ENCODE measurements at regions not wholly inside any gene's neighbourhood (a gene's known extent, or its start where the extent isn't known, plus 50 kb on each side); places are given as distances from the start of the nearest gene placed in this dataset.

GRCh38 chr6:91487696-91488392, 901.0 kb upstream of the MAP3K7 start:
- DNase-seq: no peak

DNA sequence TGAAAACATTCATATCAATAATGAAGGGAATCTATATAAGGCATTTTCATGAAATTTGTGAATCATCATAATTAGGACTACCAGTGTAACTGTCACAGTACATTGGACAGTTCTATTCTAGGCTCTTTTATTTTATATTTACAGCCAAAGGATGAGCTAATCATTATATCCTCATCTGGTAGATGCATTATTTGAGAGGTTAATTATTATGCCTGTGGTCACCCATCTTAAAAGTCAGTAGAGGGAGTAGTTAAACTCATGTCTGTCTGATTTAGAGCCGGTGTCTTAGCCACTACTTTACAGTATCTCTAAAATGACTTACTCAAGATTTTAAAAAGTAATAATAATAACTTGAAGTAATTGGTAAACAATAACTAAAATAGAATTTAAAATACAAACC, 899.3 kb upstream of the MAP3K7 start:
- no peak for DNase-seq

GRCh38 chr6:91485047-91485446, 898.2 kb upstream of the MAP3K7 start:
- no peak for DNase-seq

DNA sequence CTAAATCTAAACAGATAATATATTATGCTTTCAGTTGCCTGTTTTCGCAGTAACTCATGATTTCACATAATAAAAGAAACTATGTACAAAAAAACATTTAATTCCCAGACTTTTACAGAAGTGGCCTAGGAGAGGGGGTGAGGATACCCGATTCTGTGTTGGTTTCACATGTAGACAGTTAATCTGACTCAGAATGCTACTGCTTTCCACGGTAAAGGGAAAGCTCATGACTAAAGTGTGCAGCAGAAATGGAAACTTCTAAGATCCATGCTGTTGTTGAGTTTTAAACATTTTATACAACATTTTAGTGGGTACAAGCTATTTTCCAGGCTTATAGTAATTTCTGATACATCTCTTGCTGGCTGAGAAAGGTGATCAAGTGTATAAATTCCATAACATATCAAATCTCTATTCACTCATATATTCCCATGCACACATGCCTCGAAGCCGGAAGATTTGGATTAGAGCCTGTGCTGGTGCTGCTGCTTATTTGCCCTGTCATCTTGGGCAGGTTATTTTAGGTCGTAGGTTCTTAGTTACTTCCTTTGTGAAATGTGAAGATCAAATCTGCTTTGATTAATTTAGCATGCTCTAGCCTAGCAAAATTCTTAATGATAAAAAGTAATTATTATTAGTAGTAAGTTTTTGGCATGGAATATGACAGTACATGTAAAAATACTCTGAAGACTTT, 896.7 kb upstream of the MAP3K7 start:
- no peak for DNase-seq

DNA sequence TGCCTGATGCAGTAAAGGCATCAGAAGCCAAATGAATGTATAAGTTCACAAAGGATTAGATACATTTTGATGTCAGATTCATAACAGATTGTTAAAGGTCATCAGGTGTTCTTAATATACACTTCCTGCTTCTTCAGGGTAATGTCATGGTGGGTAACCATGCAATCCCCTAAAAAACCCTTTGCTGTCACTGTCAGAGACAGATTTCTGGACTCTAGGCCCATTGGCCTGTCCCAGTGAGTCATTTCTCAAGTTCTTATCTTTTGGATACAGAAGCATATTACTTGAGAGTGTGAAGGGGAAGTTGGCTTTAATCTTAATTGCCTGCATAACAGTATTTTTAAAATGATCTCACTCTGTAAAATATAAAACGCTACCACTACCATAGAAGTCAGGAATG, 895.6 kb upstream of the MAP3K7 start:
- DNase-seq: no peak

- DNase-seq: peak; percentile 65
These were observed 893.5 kb upstream of the MAP3K7 start for GRCh38 chr6:91480402-91480801.

- no peak for DNase-seq
These were observed 890.8 kb upstream of the MAP3K7 start for GRCh38 chr6:91477688-91478087.

DNA sequence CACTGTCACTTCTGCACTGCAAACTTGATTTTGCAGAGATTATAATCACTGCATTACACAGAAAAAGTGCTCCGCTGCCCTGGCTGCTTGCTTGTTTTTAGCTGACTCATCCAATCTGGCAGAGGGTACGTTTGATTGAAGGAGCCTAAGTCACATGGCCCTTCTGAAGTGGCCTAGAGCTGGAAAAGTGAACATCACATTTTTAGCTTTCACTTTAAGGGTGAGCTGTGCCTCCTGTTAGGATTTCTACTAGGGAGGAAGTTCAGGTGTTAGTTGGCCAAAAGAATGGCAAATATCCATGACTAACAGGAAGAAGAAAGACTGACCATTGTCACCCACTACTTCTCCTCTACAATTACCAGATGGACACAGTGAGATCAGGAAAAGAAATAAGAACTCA, 889.1 kb upstream of the MAP3K7 start:
- DNase-seq: no peak

- DNase-seq: no peak
These were observed 878.5 kb upstream of the MAP3K7 start for GRCh38 chr6:91465393-91465792.

DNA sequence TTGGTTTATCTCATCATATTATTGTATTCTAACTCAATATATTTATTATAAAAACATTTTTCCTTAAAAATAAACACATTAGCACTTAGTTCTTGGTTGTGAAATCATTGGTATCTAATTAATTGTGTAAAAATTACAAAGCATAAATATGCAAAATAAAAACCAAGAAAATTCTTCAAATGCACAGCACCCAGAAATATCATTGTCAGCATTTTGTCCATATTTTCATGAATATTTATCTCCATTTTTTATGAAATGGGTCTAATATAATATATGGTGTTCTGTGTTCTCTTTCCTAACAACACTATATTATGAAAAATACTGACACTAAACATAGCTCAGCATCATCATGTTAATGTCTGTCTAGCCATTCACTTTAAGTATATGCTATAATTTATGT, 877.8 kb upstream of the MAP3K7 start:
- no peak for DNase-seq

- DNase-seq: no peak
These were observed 877.3 kb upstream of the MAP3K7 start for GRCh38 chr6:91464201-91464600.

- no peak for DNase-seq
These were observed 875.4 kb upstream of the MAP3K7 start for GRCh38 chr6:91462241-91462640.

DNA sequence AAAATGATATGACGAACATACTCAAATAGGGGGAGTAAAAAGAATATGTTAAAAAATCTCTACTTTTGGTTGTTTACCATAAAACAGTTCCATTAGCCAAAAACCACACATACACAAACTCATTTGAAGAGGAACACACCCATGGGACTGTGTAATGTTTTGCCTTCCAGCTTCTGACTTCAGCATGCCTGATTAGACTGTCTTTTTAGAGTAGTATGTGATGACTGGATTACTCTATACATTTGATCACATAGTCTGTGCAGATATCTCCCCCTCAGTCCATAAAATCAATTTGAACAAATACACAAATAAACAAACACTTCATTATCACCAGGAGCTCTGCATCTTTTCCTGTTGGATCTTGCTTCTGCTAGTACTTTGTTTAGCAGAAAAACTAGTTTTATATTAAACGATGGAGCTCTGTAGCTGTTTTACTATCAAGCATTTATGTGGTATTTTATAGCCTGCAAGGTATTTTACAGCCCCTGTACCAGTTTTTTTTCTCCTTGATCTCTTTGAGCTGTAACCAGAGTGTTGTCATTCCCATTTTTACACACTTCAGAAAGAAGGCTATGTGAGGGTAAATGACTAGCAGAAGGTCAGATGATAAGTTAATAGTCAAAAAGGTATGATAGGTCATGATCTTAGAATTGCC, 866.5 kb upstream of the MAP3K7 start:
- DNase-seq: no peak

DNA sequence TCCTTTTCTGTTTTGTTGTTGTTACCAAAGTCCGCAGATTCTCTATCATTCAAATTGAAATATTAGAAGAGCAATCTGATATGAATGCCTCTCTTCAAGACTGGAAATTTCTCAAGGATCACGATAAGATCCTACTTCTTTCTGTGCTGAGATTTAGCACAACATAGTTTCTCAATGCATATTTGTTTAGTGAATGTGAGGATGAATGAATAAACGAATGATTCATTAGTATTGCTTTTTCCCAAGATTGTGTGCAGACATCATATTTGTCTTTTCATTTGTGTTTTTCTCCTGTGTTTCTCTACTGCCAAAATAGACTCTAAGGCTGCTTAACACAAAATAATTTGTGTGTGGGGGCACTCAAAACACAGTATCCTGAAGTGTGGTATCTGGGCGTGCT, 862.7 kb upstream of the MAP3K7 start:
- no peak for DNase-seq

GRCh38 chr6:91447530-91448254, 860.8 kb upstream of the MAP3K7 start:
- no peak for DNase-seq

- DNase-seq: no peak
These were observed 860.2 kb upstream of the MAP3K7 start for GRCh38 chr6:91447081-91447480.

- DNase-seq: no peak
These were observed 856.5 kb upstream of the MAP3K7 start for GRCh38 chr6:91443405-91443804.

- no peak for DNase-seq
These were observed 855.5 kb upstream of the MAP3K7 start for GRCh38 chr6:91442342-91442741.

DNA sequence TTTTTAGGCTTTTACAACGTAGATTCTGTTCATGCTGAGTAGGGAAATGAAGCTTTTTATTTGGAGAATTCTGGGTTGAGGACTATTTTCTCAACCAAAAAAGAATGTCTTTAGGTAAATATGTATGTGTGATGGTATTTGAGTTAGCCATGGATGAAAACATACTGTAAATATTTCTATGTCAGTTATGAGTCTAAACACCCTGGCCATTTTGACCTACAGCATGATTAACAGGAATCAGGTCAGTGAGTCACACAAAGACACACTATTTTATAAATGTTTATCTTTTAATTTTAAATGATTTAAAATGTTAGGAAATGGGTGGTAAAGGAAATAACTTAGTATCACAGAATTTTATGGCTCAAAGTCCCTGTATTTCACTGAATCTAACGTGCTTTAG, 851.7 kb upstream of the MAP3K7 start:
- no peak for DNase-seq

- DNase-seq: no peak
These were observed 850.5 kb upstream of the MAP3K7 start for GRCh38 chr6:91437315-91437729.

DNA sequence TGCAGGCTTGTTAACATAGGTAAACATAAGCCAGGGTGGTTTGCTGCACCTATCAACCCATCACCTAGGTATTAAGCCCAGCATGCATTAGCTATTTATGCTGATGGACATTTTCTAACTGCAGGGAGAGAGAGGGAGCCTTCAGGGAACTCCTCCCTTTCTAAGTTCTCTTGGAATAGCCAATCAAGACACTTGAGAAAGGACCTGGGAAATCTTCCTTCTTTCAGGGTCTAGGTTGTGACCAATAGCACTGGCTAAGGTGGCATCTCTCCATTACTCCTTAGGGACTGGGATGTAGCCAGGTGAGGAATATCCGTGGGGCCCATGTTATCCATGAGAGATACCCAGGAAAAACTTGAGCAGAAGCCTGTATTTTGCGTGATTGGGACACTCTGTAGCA, 849.6 kb upstream of the MAP3K7 start:
- no peak for DNase-seq

DNA sequence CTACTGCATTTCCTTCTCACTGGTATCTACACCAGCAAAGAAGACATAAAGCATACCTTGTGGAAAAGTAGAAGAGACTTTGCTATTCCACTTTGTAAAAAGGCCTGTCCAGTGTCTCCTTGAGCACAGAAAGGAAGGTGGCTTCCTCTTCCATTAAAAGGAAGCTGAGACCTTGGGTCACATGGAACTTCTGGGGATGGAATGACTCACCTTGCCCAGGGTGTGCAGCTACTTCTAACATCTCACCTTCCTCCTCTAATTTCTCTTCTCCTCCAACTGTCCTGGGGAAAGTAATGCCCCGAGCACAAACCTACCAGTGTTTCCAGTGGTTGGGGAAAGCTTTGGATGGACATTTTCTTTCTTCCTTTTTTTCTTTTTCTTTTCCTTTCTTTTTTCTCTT, 848.8 kb upstream of the MAP3K7 start:
- no peak for DNase-seq

DNA sequence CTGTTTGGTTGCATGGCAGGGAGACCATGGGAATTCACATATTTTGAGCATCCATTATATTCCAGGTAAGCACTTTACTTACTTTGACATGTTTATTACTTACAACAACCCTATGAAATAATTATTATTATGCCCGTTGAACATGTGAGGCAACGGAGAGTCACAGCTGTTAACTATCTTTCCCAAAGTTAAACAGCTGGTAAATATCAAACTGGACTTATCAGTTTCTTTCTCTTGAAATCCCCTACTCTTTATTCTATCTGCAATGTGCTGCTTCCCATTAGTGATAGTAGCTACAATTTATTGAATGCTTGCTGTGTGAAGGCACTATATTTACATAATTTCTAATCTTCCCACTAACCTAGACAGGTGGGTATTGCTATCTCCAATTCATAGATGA, 847.7 kb upstream of the MAP3K7 start:
- no peak for DNase-seq
